ENCODE measurements at regions not wholly inside any gene's neighbourhood (a gene's known extent, or its start where the extent isn't known, plus 50 kb on each side); places are given as distances from the start of the nearest gene placed in this dataset.

DNA sequence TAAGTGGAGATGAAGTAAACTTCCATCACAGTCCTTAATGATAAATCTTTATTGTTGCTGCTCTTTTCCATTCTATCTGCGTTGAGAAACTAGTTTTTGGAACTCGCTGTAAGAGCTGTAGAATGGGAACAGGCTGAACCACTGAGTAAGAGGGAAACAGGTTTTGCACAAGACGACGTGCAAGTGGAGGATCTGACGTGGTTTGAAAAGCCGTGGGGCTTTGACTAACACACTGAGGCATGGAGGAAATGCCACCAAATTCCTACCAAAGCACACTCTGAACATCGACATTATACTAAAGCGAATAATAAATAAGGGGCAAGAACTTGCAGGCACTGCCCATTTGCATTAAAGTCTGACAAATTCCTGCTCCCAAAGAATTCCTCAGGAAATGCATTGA is 160.6 kb downstream of the KLF6 start:
- TF ChIP-seq EZH2 (IDR thresholded peaks at IDR 0.05; ENCODE audit: low read length, missing control alignments) (no peak), CTCF (conservative IDR thresholded peaks at IDR 0.05 in 1 of 2, IDR thresholded peaks at IDR 0.05 in 1 of 2; ENCODE audit: low read depth in 1 of 2, low read length in 2 of 2) (no peak)
- Histone ChIP-seq H3K9ac (ENCODE audit: insufficient read depth, low read length) (peak overlapping the region; percentile 8), H3K36me3 (ENCODE audit: control insufficient read depth, insufficient read depth, low read length) (no peaks in the 10 kb centered on the region), H3K4me1 (ENCODE audit: control insufficient read depth, extremely low read depth, insufficient read depth, low read length) (peaks cover 15% of the 10 kb centered on the region), H2AFZ (ENCODE audit: low read length) (no peak overlapping the region), H3K79me2 (ENCODE audit: control insufficient read depth, insufficient read depth, low read length) (no peaks in the 10 kb centered on the region), H3K27ac (ENCODE audit: insufficient read depth, low read length) (peak overlapping the region; percentile 77), H3K27me3 (ENCODE audit: control insufficient read depth, insufficient read depth, low read length) (no peaks in the 10 kb centered on the region), H4K20me1 (ENCODE audit: control insufficient read depth, extremely low read depth, insufficient read depth, low read length) (no peaks in the 10 kb centered on the region), H3K9me3 (ENCODE audit: control insufficient read depth, insufficient read depth, low read depth, low read length) (no peaks in the 10 kb centered on the region), H3K4me2 (ENCODE audit: extremely low read depth, insufficient read depth, low read length) (peak overlapping the region; percentile 44), H3K4me3 (replicated peaks in 1 of 4; ENCODE audit: control extremely low read depth in 1 of 4, insufficient read depth in 1 of 4, low read depth in 3 of 4, low read length in 4 of 4) (peak overlapping the region in 1 of 4 experiments; percentile 24)
- peak; percentile 83 to 88 for DNase-seq (ENCODE audit: low read depth in 2 of 2)

DNA sequence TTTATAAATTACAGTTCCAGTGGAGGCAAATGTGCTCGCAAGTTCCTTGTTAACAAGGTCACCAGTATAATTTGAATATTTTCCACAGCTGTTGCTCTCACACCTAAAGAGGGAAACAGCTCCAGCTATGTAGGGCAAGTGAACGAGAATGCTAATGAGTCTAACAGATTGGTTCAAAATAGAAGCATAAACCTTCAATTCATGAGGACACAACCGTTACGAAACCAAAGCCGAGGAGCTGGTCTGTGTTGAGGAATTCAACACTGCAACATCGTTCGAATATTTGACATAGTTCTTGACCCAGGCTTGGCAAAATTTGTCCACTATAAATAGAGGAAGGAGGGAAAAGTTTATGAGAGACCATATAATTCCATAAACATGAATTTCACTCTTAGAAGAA is 161.3 kb downstream of the KLF6 start:
- peak overlapping the region; percentile 77 for H3K27ac ChIP-seq (ENCODE audit: insufficient read depth, low read length)
- H3K4me2 ChIP-seq (ENCODE audit: extremely low read depth, insufficient read depth, low read length) = peak overlapping the region; percentile 44
- H3K9me3 ChIP-seq (ENCODE audit: control insufficient read depth, insufficient read depth, low read depth, low read length) = no peaks in the 10 kb centered on the region
- H3K79me2 ChIP-seq (ENCODE audit: control insufficient read depth, insufficient read depth, low read length) = no peaks in the 10 kb centered on the region
- H4K20me1 ChIP-seq (ENCODE audit: control insufficient read depth, extremely low read depth, insufficient read depth, low read length) = no peaks in the 10 kb centered on the region
- H3K4me1 ChIP-seq (ENCODE audit: control insufficient read depth, extremely low read depth, insufficient read depth, low read length) = peaks cover 15% of the 10 kb centered on the region
- H3K4me3 ChIP-seq (replicated peaks in 1 of 4; ENCODE audit: control extremely low read depth in 1 of 4, insufficient read depth in 1 of 4, low read depth in 3 of 4, low read length in 4 of 4) = peak overlapping the region in 1 of 4 experiments; percentile 24
- DNase-seq (ENCODE audit: low read depth in 2 of 2) = peak; percentile 86 to 93
- no peaks in the 10 kb centered on the region for H3K36me3 ChIP-seq (ENCODE audit: control insufficient read depth, insufficient read depth, low read length)
- TF ChIP-seq CTCF (conservative IDR thresholded peaks at IDR 0.05 in 1 of 2, IDR thresholded peaks at IDR 0.05 in 1 of 2; ENCODE audit: low read depth in 1 of 2, low read length in 2 of 2) (no peak), EZH2 (IDR thresholded peaks at IDR 0.05; ENCODE audit: low read length, missing control alignments) (no peak)
- no peaks in the 10 kb centered on the region for H3K27me3 ChIP-seq (ENCODE audit: control insufficient read depth, insufficient read depth, low read length)
- no peak overlapping the region for H2AFZ ChIP-seq (ENCODE audit: low read length)
- H3K9ac ChIP-seq (ENCODE audit: insufficient read depth, low read length) = no peak overlapping the region

- no peaks in the 10 kb centered on the region for H4K20me1 ChIP-seq (ENCODE audit: control insufficient read depth, extremely low read depth, insufficient read depth, low read length)
- H3K36me3 ChIP-seq (ENCODE audit: control insufficient read depth, insufficient read depth, low read length) = no peaks in the 10 kb centered on the region
- no peak overlapping the region for H3K9ac ChIP-seq (ENCODE audit: insufficient read depth, low read length)
- peaks cover 15% of the 10 kb centered on the region for H3K4me1 ChIP-seq (ENCODE audit: control insufficient read depth, extremely low read depth, insufficient read depth, low read length)
- H2AFZ ChIP-seq (ENCODE audit: low read length) = no peak overlapping the region
- H3K79me2 ChIP-seq (ENCODE audit: control insufficient read depth, insufficient read depth, low read length) = no peaks in the 10 kb centered on the region
- DNase-seq (ENCODE audit: low read depth in 2 of 2) = peak; percentile 28 to 61
- H3K4me3 ChIP-seq (replicated peaks in 1 of 4; ENCODE audit: control extremely low read depth in 1 of 4, insufficient read depth in 1 of 4, low read depth in 3 of 4, low read length in 4 of 4) = no peak overlapping the region
- TF ChIP-seq CTCF (conservative IDR thresholded peaks at IDR 0.05 in 1 of 2, IDR thresholded peaks at IDR 0.05 in 1 of 2; ENCODE audit: low read depth in 1 of 2, low read length in 2 of 2) (no peak), EZH2 (IDR thresholded peaks at IDR 0.05; ENCODE audit: low read length, missing control alignments) (no peak)
- no peaks in the 10 kb centered on the region for H3K27me3 ChIP-seq (ENCODE audit: control insufficient read depth, insufficient read depth, low read length)
- peak overlapping the region; percentile 1 for H3K4me2 ChIP-seq (ENCODE audit: extremely low read depth, insufficient read depth, low read length)
- H3K27ac ChIP-seq (ENCODE audit: insufficient read depth, low read length) = peak overlapping the region; percentile 77
- H3K9me3 ChIP-seq (ENCODE audit: control insufficient read depth, insufficient read depth, low read depth, low read length) = no peaks in the 10 kb centered on the region
Observed at GRCh38 chr10:3622845-3623621, 162.0 kb downstream of the KLF6 start.
